ENCODE measurements at regions not wholly inside any gene's neighbourhood (a gene's known extent, or its start where the extent isn't known, plus 50 kb on each side); places are given as distances from the start of the nearest gene placed in this dataset.

GRCh38 chr4:165803005-165803404 is 70.0 kb upstream of the TLL1 start:
- no peak overlapping the region for H4K8ac ChIP-seq (replicated peaks; ENCODE audit: insufficient read length, low read depth, low read length)
- H3K23me2 ChIP-seq (ENCODE audit: insufficient read length, low read depth, low read length, poor library complexity, severe bottlenecking) = no peaks in the 10 kb centered on the region
- H3T11ph ChIP-seq (ENCODE audit: low read length) = peak overlapping the region; percentile 36
- Mint-ChIP-seq H3K27me3 (ENCODE audit: low read depth) (no peaks in the 10 kb centered on the region), H3K9me3 (no peaks in the 10 kb centered on the region; a peak in 1 of 5 replicates), H3K4me1 (peaks cover 0 to 2% of the 10 kb centered on the region in 2 experiments; a peak in 1 of 4 replicates), H3K4me3 (no peak overlapping the region), H3K36me3 (ENCODE audit: insufficient read depth in 1 of 3, low read depth in 3 of 3) (peaks cover 0 to 6% (median 0%) of the 10 kb centered on the region in 3 experiments; a peak in 1 of 7 replicates), H3K27ac (no peak overlapping the region)
- no peaks in the 10 kb centered on the region for H3K27me3 ChIP-seq (ENCODE audit: insufficient read depth, low read length)
- H3K27ac ChIP-seq (ENCODE audit: insufficient read length, low read depth, low read length) = no peak overlapping the region
- H3K79me2 ChIP-seq (ENCODE audit: insufficient read depth, low read length) = no peaks in the 10 kb centered on the region
- no peak overlapping the region for H2BK12ac ChIP-seq (ENCODE audit: insufficient read length, low read depth, low read length)
- no peak overlapping the region for H3K56ac ChIP-seq (ENCODE audit: insufficient read length, low read depth, low read length)
- H3K4ac ChIP-seq (ENCODE audit: low read depth, low read length) = no peak overlapping the region
- no peaks in the 10 kb centered on the region for H3K4me1 ChIP-seq (ENCODE audit: insufficient read depth, low read length)
- H3K79me1 ChIP-seq (ENCODE audit: insufficient read depth, low read depth, low read length, poor library complexity, severe bottlenecking) = no peaks in the 10 kb centered on the region
- H2BK20ac ChIP-seq (ENCODE audit: low read depth, low read length, poor library complexity, severe bottlenecking) = no peak overlapping the region
- H2BK5ac ChIP-seq (ENCODE audit: insufficient read length, low read length) = no peak overlapping the region
- H2AFZ ChIP-seq (ENCODE audit: low read length) = no peak overlapping the region
- no peak overlapping the region for H2AK5ac ChIP-seq (ENCODE audit: insufficient read length, low read length)
- no peak overlapping the region for H3K14ac ChIP-seq (ENCODE audit: insufficient read depth, low read length)
- H4K91ac ChIP-seq (ENCODE audit: insufficient read length, low read depth, low read length) = no peak overlapping the region
- no peaks in the 10 kb centered on the region for H4K20me1 ChIP-seq (ENCODE audit: control insufficient read depth, insufficient read depth, insufficient read length)
- TF ChIP-seq, protein P1, sequence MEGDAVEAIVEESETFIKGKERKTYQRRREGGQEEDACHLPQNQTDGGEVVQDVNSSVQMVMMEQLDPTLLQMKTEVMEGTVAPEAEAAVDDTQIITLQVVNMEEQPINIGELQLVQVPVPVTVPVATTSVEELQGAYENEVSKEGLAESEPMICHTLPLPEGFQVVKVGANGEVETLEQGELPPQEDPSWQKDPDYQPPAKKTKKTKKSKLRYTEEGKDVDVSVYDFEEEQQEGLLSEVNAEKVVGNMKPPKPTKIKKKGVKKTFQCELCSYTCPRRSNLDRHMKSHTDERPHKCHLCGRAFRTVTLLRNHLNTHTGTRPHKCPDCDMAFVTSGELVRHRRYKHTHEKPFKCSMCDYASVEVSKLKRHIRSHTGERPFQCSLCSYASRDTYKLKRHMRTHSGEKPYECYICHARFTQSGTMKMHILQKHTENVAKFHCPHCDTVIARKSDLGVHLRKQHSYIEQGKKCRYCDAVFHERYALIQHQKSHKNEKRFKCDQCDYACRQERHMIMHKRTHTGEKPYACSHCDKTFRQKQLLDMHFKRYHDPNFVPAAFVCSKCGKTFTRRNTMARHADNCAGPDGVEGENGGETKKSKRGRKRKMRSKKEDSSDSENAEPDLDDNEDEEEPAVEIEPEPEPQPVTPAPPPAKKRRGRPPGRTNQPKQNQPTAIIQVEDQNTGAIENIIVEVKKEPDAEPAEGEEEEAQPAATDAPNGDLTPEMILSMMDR (conservative IDR thresholded peaks at IDR 0.05) = no peak
- H3K23ac ChIP-seq (ENCODE audit: insufficient read length, low read depth, low read length) = no peak overlapping the region
- H3K4me2 ChIP-seq (ENCODE audit: insufficient read depth, insufficient read length, low read length) = no peak overlapping the region
- DNase-seq = no peak
- no peak overlapping the region for H4K5ac ChIP-seq (ENCODE audit: insufficient read length, low read depth, low read length)
- H3K9me3 ChIP-seq (ENCODE audit: control insufficient read depth, low read depth, low read length) = no peaks in the 10 kb centered on the region
- no peak overlapping the region for H2BK15ac ChIP-seq (ENCODE audit: low read depth, low read length)
- no peak overlapping the region for H3K18ac ChIP-seq (ENCODE audit: insufficient read length, low read depth, low read length)
- H2BK120ac ChIP-seq (ENCODE audit: low read depth, low read length, poor library complexity, severe bottlenecking) = no peak overlapping the region
- no peak overlapping the region for H3K9ac ChIP-seq (ENCODE audit: extremely low read depth, insufficient read length, low read length)

Data from H9 (cell line).